ENCODE measurements at regions not wholly inside any gene's neighbourhood (a gene's known extent, or its start where the extent isn't known, plus 50 kb on each side); places are given as distances from the start of the nearest gene placed in this dataset.
"Not testable (repeated sequence)": the region's sequence is repeated elsewhere in the genome, so short reads cannot be mapped to it uniquely, and the experiment has no call there.

- not testable (repeated sequence) for TF ChIP-seq CTCF, EZH2 (IDR thresholded peaks at IDR 0.05)
These were observed 452.6 kb upstream of the CBLB start for GRCh38 chr3:106321438-106321837.

All from neural progenitor cell (in vitro differentiated cells).